BLaER1 (cell line): ENCODE measurements at regions not wholly inside any gene's neighbourhood (a gene's known extent, or its start where the extent isn't known, plus 50 kb on each side); places are given as distances from the start of the nearest gene placed in this dataset.
"Not testable (repeated sequence)": the region's sequence is repeated elsewhere in the genome, so short reads cannot be mapped to it uniquely, and the experiment has no call there.

Experiments
- H3K27ac ChIP-seq: shearing (Covaris generic); formaldehyde crosslinking; 2 replicates; pipeline ENCODE4 v1.8.1; 2022
- H3K27me3 ChIP-seq: shearing (Covaris generic); formaldehyde crosslinking; 2 replicates; pipeline ENCODE4 v1.8.1; 2022
- H3K36me3 ChIP-seq: shearing (Covaris generic); formaldehyde crosslinking; 2 replicates; pipeline ENCODE4 v1.8.1; 2022
- H3K4me1 ChIP-seq: shearing (Covaris generic); formaldehyde crosslinking; 2 replicates; pipeline ENCODE4 v1.8.1; 2022
- H3K4me2 ChIP-seq: shearing (Covaris generic); formaldehyde crosslinking; 2 replicates; pipeline ENCODE4 v1.8.1; 2022
- H3K4me3 ChIP-seq: shearing (Covaris generic); formaldehyde crosslinking; 2 replicates; pipeline ENCODE4 v1.8.1; 2022
- H3K9ac ChIP-seq: shearing (Covaris generic); formaldehyde crosslinking; 2 replicates; pipeline ENCODE4 v1.8.1; 2022
- H3K9me3 ChIP-seq: shearing (Covaris generic); formaldehyde crosslinking; 2 replicates; pipeline ENCODE4 v1.8.1; 2022
- H4K20me1 ChIP-seq: shearing (Covaris generic); formaldehyde crosslinking; 2 replicates; pipeline ENCODE4 v1.8.1; 2022
- Cebpa-rat ChIP-seq: shearing (Covaris generic); IDR thresholded peaks from 2 replicates; pipeline ENCODE4 v1.8.1; 2022

- Histone ChIP-seq H3K27ac (no peak overlapping the region), H3K9ac (no peak overlapping the region), H3K27me3 (no peaks in the 10 kb centered on the region), H3K4me3 (no peak overlapping the region), H3K4me1 (0 out of 2 replicates have a peak, but pooled peaks cover 5% of the 10 kb centered on the region), H3K9me3 (peaks cover 17% of the 10 kb centered on the region; the same call in 1 of the 2 replicates), H4K20me1 (no peaks in the 10 kb centered on the region), H3K4me2 (no peak overlapping the region), H3K36me3 (no peaks in the 10 kb centered on the region)
- no peak for TF ChIP-seq Cebpa-rat
These were observed 88.6 kb downstream of the VCPKMT start for GRCh38 chr14:50027816-50028215.

GRCh38 chr14:50028458-50028857, 87.9 kb downstream of the VCPKMT start:
- no peak overlapping the region for H3K4me3 ChIP-seq
- H3K9me3 ChIP-seq = peaks cover 17% of the 10 kb centered on the region; the same call in 1 of the 2 replicates
- H3K27me3 ChIP-seq = no peaks in the 10 kb centered on the region
- H3K4me2 ChIP-seq = 0 out of 2 replicates have a peak overlapping the region, but pooled peaks have one; percentile 17
- no peaks in the 10 kb centered on the region for H4K20me1 ChIP-seq
- H3K27ac ChIP-seq = no peak overlapping the region
- TF ChIP-seq Cebpa-rat = no peak
- H3K9ac ChIP-seq = no peak overlapping the region
- H3K4me1 ChIP-seq = 0 out of 2 replicates have a peak, but pooled peaks cover 5% of the 10 kb centered on the region
- H3K36me3 ChIP-seq = no peaks in the 10 kb centered on the region

- peaks cover 12% of the 10 kb centered on the region; the same call in 1 of the 2 replicates for H3K9me3 ChIP-seq
- H3K4me1 ChIP-seq = 0 out of 2 replicates have a peak, but pooled peaks cover 5% of the 10 kb centered on the region
- no peak overlapping the region for H3K9ac ChIP-seq
- no peak for TF ChIP-seq Cebpa-rat
- no peaks in the 10 kb centered on the region for H3K27me3 ChIP-seq
- H3K4me2 ChIP-seq = no peak overlapping the region
- H3K27ac ChIP-seq = no peak overlapping the region
- H3K4me3 ChIP-seq = no peak overlapping the region
- H3K36me3 ChIP-seq = no peaks in the 10 kb centered on the region
- no peaks in the 10 kb centered on the region for H4K20me1 ChIP-seq
These were observed 86.3 kb downstream of the VCPKMT start for GRCh38 chr14:50030036-50030435.

- H4K20me1 ChIP-seq, H3K27me3 ChIP-seq, H3K4me1 ChIP-seq, H3K4me3 ChIP-seq, H3K9me3 ChIP-seq, H3K27ac ChIP-seq, H3K36me3 ChIP-seq, H3K9ac ChIP-seq, H3K4me2 ChIP-seq: not testable (repeated sequence)
These were observed 85.5 kb downstream of the VCPKMT start for GRCh38 chr14:50030911-50031310.

DNA sequence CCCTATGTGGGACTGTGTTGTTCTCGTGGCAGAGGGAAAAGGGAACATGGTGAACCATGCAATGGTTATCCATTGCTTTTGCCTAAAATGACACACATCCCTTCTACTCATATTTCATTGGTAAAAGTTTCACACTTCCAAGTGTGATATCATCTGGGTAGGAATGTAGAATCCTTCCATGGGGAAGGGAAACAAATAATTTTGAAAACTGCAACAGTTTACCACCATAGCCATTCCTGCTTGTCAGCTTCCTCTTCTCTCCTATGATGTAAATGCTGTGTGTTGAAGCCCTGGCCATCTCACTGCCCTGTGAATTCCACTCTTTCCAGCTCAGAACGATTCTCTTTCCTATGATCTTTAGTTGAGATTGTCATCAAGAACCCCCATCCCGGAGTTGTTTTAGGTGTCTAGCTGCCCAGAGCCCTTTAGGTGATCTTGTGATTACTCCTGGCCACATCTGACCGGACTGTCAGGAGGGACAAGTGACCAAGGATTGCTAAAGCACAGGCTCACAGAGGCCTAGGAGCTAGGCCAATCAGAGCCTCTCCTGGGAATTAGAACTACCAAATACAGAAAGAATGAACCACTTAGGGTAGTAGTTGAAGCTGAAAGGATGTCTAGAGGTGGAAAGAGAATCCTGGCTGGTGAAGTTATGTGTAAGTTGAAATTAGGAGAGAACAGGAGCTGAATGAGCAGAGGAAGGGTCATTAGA, 84.6 kb downstream of the VCPKMT start:
- Histone ChIP-seq H3K9ac (no peak overlapping the region), H3K27ac (no peak overlapping the region), H4K20me1 (no peaks in the 10 kb centered on the region), H3K9me3 (no peaks in the 10 kb centered on the region), H3K36me3 (no peaks in the 10 kb centered on the region), H3K27me3 (no peaks in the 10 kb centered on the region), H3K4me1 (0 out of 2 replicates have a peak, but pooled peaks cover 5% of the 10 kb centered on the region), H3K4me3 (no peak overlapping the region), H3K4me2 (no peak overlapping the region)
- no peak for TF ChIP-seq Cebpa-rat

DNA sequence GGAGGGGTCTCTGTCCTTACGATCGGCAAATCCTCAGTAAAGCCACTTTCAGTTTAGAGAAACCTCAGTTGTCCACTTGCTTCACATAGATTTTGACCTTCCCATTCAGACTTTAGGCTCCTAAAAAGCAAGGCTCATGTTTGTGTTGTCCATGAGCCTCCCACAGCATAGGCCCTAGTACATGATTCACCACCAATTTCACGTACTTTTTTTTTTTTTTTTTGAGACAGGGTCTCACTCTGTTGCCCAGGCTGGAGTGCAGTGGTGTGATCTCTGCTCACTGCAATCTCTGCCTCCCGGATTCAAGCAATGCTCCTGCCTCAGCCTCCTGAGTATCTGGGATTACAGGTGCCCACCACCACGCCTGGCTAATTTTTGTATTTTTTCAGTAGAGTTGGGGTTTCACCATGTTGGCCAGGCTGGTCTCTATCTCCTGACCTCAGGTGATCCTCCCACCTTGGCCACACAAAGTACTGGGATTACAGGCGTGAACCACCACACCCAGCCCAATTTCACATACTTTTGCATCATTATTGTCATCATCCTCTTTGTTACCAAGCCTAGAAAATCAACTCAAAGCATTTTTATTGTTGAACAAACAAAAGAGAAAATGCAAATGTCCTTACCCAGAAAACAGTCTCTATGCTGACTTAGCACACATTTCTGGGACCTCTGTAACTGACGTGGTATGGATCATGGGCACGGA, 83.8 kb downstream of the VCPKMT start:
- not testable (repeated sequence) for H3K9ac ChIP-seq, H3K4me1 ChIP-seq, H3K36me3 ChIP-seq, H3K27me3 ChIP-seq, H3K4me2 ChIP-seq, H3K4me3 ChIP-seq, H3K27ac ChIP-seq, H4K20me1 ChIP-seq, H3K9me3 ChIP-seq

- H4K20me1 ChIP-seq = no peaks in the 10 kb centered on the region
- no peak overlapping the region for H3K9ac ChIP-seq
- peaks cover 25% of the 10 kb centered on the region for H3K4me1 ChIP-seq
- no peaks in the 10 kb centered on the region for H3K9me3 ChIP-seq
- no peak overlapping the region for H3K4me3 ChIP-seq
- no peak overlapping the region for H3K4me2 ChIP-seq
- no peak overlapping the region for H3K27ac ChIP-seq
- no peaks in the 10 kb centered on the region for H3K27me3 ChIP-seq
- no peaks in the 10 kb centered on the region for H3K36me3 ChIP-seq
- TF ChIP-seq Cebpa-rat = no peak
These were observed 81.2 kb downstream of the VCPKMT start for GRCh38 chr14:50035214-50035613.

GRCh38 chr14:50036211-50036610, 80.2 kb downstream of the VCPKMT start:
- Histone ChIP-seq H3K4me2 (no peak overlapping the region), H3K36me3 (no peaks in the 10 kb centered on the region), H3K27ac (no peak overlapping the region), H3K9me3 (no peaks in the 10 kb centered on the region), H3K9ac (no peak overlapping the region), H4K20me1 (no peaks in the 10 kb centered on the region), H3K27me3 (no peaks in the 10 kb centered on the region), H3K4me1 (peaks cover 35% of the 10 kb centered on the region), H3K4me3 (no peak overlapping the region)
- no peak for TF ChIP-seq Cebpa-rat

GRCh38 chr14:50036637-50037036, 79.7 kb downstream of the VCPKMT start:
- H3K4me1 ChIP-seq = peaks cover 35% of the 10 kb centered on the region
- no peaks in the 10 kb centered on the region for H3K36me3 ChIP-seq
- H3K9me3 ChIP-seq = no peaks in the 10 kb centered on the region
- no peak overlapping the region for H3K27ac ChIP-seq
- H3K9ac ChIP-seq = no peak overlapping the region
- no peaks in the 10 kb centered on the region for H4K20me1 ChIP-seq
- no peak overlapping the region for H3K4me2 ChIP-seq
- no peak for TF ChIP-seq Cebpa-rat
- no peaks in the 10 kb centered on the region for H3K27me3 ChIP-seq
- no peak overlapping the region for H3K4me3 ChIP-seq

DNA sequence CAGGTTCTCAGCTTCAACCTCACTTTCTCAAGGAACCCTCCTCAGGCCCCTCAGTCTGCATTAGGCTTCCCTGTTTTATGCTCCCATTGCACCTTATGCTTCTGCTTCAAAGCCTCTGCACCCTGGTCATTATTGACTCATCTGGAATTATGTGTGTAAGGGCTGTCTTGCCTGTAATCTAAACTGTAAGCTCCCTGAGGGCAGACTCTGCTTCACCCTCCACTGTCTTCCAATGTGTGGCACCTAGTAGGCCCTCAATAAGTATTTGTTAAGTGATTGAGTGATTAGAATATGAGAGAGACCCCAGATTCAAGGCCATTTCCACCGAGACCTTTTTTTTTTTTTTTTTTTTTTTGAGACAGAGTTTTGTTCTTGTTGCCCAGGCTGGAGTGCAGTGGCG, 79.1 kb downstream of the VCPKMT start:
- Histone ChIP-seq H3K4me3 (no peak overlapping the region), H3K4me2 (no peak overlapping the region), H4K20me1 (no peaks in the 10 kb centered on the region), H3K9ac (no peak overlapping the region), H3K4me1 (peaks cover 35% of the 10 kb centered on the region), H3K9me3 (no peaks in the 10 kb centered on the region), H3K27me3 (no peaks in the 10 kb centered on the region), H3K36me3 (no peaks in the 10 kb centered on the region), H3K27ac (no peak overlapping the region)
- TF ChIP-seq Cebpa-rat = no peak
